ENCODE measurements at regions not wholly inside any gene's neighbourhood (a gene's known extent, or its start where the extent isn't known, plus 50 kb on each side); places are given as distances from the start of the nearest gene placed in this dataset.

- Histone ChIP-seq H3K9me3 (no peaks in the 10 kb centered on the region), H3K4me1 (no peaks in the 10 kb centered on the region), H3K4me3 (no peak overlapping the region), H3K36me3 (no peaks in the 10 kb centered on the region), H3K27ac (no peak overlapping the region), H3K27me3 (no peaks in the 10 kb centered on the region), H3K9ac (ENCODE audit: low read depth in 2 of 2, low read length in 2 of 2) (no peak overlapping the region)
- DNase-seq = no peak
- intact Hi-C loops (cut with DNase I) = no loop called here
- no peak for TF ChIP-seq CTCF (IDR thresholded peaks at IDR 0.05)
Measured at GRCh38 chr2:60168247-60168646, 385.2 kb downstream of the BCL11A start.

- Histone ChIP-seq H3K9me3 (no peaks in the 10 kb centered on the region), H3K4me3 (no peak overlapping the region), H3K9ac (ENCODE audit: low read depth in 2 of 2, low read length in 2 of 2) (no peak overlapping the region), H3K27me3 (no peaks in the 10 kb centered on the region), H3K27ac (no peak overlapping the region), H3K4me1 (no peaks in the 10 kb centered on the region), H3K36me3 (no peaks in the 10 kb centered on the region)
- no peak for TF ChIP-seq CTCF (IDR thresholded peaks at IDR 0.05)
- intact Hi-C loops (cut with DNase I) = no loop called here
- no peak for DNase-seq
Measured at GRCh38 chr2:60167089-60167488, 386.4 kb downstream of the BCL11A start.

GRCh38 chr2:60163691-60164090 lies 389.8 kb downstream of the BCL11A start:
- H3K9me3 ChIP-seq = no peaks in the 10 kb centered on the region
- H3K27ac ChIP-seq = no peak overlapping the region
- TF ChIP-seq CTCF (IDR thresholded peaks at IDR 0.05) = no peak
- no peak overlapping the region for H3K9ac ChIP-seq (ENCODE audit: low read depth in 2 of 2, low read length in 2 of 2)
- H3K4me1 ChIP-seq = no peaks in the 10 kb centered on the region
- no peaks in the 10 kb centered on the region for H3K27me3 ChIP-seq
- no peak for DNase-seq
- no peak overlapping the region for H3K4me3 ChIP-seq
- no peaks in the 10 kb centered on the region for H3K36me3 ChIP-seq
- intact Hi-C loops (cut with DNase I) = no loop called here

GRCh38 chr2:60159519-60159918 lies 393.9 kb downstream of the BCL11A start:
- Histone ChIP-seq H3K27ac (no peak overlapping the region), H3K36me3 (no peaks in the 10 kb centered on the region), H3K27me3 (no peaks in the 10 kb centered on the region), H3K9ac (ENCODE audit: low read depth in 2 of 2, low read length in 2 of 2) (no peak overlapping the region), H3K4me1 (no peaks in the 10 kb centered on the region), H3K4me3 (no peak overlapping the region), H3K9me3 (no peaks in the 10 kb centered on the region)
- TF ChIP-seq CTCF (IDR thresholded peaks at IDR 0.05) = no peak
- DNase-seq = no peak
- intact Hi-C loops (cut with DNase I) = loop anchor here (10.0 kb wide), 1 partner anchor 855 kb away; no protein-coding TSS in a partner anchor

GRCh38 chr2:60158262-60158661 lies 395.2 kb downstream of the BCL11A start:
- H3K27me3 ChIP-seq = no peaks in the 10 kb centered on the region
- TF ChIP-seq CTCF (IDR thresholded peaks at IDR 0.05) = no peak
- no peak overlapping the region for H3K9ac ChIP-seq (ENCODE audit: low read depth in 2 of 2, low read length in 2 of 2)
- H3K4me1 ChIP-seq = no peaks in the 10 kb centered on the region
- no peak overlapping the region for H3K27ac ChIP-seq
- intact Hi-C loops (cut with DNase I) = loop anchor here (10.0 kb wide), 1 partner anchor 853 kb away; no protein-coding TSS in a partner anchor
- H3K9me3 ChIP-seq = no peaks in the 10 kb centered on the region
- H3K36me3 ChIP-seq = no peaks in the 10 kb centered on the region
- H3K4me3 ChIP-seq = no peak overlapping the region
- DNase-seq = no peak

GRCh38 chr2:60157283-60157682 lies 396.2 kb downstream of the BCL11A start:
- TF ChIP-seq CTCF (IDR thresholded peaks at IDR 0.05) = no peak
- intact Hi-C loops (cut with DNase I) = loop anchor here (10.0 kb wide), 1 partner anchor 852 kb away; no protein-coding TSS in a partner anchor

More at GRCh38 chr2:60157283-60157682, 396.2 kb downstream of the BCL11A start:
- no peaks in the 10 kb centered on the region for H3K36me3 ChIP-seq
- no peak overlapping the region for H3K9ac ChIP-seq (ENCODE audit: low read depth in 2 of 2, low read length in 2 of 2)
- H3K4me1 ChIP-seq = no peaks in the 10 kb centered on the region
- no peaks in the 10 kb centered on the region for H3K9me3 ChIP-seq
- H3K27me3 ChIP-seq = no peaks in the 10 kb centered on the region
- no peak overlapping the region for H3K27ac ChIP-seq
- no peak for DNase-seq
- H3K4me3 ChIP-seq = no peak overlapping the region
